Cardiac fibroblast (primary cell): ENCODE measurements at regions not wholly inside any gene's neighbourhood (a gene's known extent, or its start where the extent isn't known, plus 50 kb on each side); places are given as distances from the start of the nearest gene placed in this dataset.

Source experiments
- DNase-seq, 2 donors: peaks; one replicate each; pipeline versions ENCODE4 v3.0.0 to v3.0.0-alpha.2; 2010; ENCODE audit warnings: low read depth in 2 of 2
- H3K4me3 ChIP-seq, 2 donors: replicated peaks in 1 of 2; 1 replicate in 1 of 2; 2 replicates in 1 of 2; pipeline ENCODE4 v1.5.1; 2011; ENCODE audit warnings: low read depth in 2 of 2, low read length in 2 of 2, mild to moderate bottlenecking in 2 of 2, moderate library complexity in 1 of 2
- TF ChIP-seq, protein P1 (sequence below): IDR thresholded peaks from one replicate; pipeline ENCODE4 v1.5.1; 2011; ENCODE audit warnings: low read depth, mild to moderate bottlenecking, low read length, inconsistent platforms

DNA sequence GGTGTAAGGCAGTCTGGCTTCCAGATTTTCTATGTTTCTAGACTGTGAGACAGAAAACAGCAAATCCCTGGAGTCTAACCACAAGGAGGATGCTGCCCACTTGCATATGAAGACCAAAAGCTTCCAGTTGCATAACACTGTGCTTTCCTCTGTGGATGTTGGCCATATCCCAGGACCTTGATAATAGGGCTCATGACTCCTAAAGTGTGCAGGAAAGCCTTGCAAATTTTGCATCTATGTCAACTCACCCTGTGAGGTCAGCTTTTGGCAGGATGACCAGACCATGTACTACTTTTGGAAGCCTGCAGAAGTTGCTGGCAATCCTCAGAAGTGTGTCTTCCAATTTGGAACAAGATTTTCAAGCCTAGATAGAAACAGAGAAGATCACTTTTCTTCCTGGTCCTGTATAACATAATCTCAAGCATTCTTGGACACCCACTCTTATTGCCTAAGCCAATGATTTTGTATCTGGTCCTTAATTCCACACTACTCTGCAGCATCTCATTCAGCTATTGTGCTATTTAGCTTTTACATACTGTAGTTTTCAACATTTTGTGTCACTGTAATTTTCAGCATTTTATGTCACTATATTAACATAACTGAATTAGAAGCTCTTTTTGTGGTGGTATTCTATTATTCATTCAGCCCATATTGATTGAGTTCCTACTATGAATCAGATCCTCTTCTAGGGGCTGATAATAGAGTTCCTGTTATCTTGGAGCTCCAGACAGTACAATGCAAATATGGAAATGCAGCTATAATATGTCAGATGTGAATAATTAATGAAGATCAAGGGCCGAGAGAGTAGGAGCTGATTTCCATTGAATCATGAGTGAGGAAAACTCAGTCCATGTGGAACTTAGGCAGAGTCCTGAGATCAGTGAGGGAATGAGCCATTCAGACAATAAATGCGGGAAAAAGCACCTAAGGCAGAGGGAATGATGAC lies 85.3 kb upstream of the RAB27B start:
- H3K4me3 ChIP-seq: no peak overlapping the region
- TF ChIP-seq, protein P1, sequence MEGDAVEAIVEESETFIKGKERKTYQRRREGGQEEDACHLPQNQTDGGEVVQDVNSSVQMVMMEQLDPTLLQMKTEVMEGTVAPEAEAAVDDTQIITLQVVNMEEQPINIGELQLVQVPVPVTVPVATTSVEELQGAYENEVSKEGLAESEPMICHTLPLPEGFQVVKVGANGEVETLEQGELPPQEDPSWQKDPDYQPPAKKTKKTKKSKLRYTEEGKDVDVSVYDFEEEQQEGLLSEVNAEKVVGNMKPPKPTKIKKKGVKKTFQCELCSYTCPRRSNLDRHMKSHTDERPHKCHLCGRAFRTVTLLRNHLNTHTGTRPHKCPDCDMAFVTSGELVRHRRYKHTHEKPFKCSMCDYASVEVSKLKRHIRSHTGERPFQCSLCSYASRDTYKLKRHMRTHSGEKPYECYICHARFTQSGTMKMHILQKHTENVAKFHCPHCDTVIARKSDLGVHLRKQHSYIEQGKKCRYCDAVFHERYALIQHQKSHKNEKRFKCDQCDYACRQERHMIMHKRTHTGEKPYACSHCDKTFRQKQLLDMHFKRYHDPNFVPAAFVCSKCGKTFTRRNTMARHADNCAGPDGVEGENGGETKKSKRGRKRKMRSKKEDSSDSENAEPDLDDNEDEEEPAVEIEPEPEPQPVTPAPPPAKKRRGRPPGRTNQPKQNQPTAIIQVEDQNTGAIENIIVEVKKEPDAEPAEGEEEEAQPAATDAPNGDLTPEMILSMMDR: peak; percentile 9
- DNase-seq: peak; percentile 99 to 100

DNA sequence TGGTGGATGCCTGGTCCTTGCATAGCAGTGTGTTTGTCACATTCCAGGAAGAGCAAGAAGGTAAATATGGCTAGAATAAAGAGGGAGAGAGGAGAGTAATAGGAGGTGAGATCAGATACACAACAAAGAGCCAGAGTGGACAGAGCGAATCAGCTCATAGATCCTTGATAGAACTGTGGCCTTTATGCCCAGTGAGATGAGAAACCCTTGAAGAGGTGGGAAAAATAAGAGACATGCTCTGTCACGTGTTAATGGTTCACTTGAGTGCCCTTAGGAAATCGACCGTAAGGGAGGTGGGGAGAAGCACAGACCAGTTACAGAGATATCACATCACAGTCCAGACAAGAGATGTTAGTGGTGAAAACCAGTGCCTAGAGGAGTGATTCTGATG lies 84.7 kb upstream of the RAB27B start:
- no peak for DNase-seq
- TF ChIP-seq, protein P1: no peak
- H3K4me3 ChIP-seq: no peak overlapping the region

DNA sequence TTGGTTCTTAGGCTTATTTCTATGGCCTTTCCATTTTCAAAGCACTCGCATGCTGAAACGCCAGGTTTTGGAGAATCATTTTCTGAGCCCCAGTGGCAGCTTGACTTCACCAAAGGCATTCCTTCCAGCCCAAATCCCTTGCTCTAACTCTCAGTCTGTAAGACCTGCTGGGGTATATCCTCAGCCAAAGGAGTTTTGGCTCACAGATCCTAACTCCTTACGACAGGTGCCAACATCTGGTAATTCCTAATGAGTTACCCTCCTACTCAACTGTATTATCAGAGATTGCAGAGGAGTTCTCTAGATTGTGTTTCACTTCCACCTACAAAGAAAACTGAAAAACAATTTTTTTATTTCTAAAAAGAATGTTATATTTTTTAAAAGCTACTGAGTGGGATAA lies 79.0 kb upstream of the RAB27B start:
- H3K4me3 ChIP-seq: no peak overlapping the region
- DNase-seq: no peak
- TF ChIP-seq, protein P1: no peak

DNA sequence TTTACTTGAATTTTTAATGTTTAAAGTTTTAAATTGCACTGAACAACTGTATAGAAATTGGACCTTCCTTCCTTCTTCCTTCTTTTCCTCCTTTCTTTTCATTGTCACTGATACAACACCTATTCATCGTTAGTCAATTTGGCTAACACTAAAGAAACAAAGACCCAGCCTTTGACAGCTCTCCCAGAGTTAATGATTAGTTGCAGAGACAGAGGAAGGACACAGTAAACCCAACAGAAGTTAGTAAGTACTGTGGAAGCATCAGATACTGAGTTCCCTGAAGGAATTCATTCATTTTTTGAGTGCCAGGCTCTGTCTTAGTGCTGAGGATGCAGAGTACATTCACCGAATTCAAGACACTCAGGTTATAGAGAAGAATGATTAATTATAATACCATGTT lies 77.9 kb upstream of the RAB27B start:
- no peak for DNase-seq
- no peak overlapping the region for H3K4me3 ChIP-seq
- TF ChIP-seq, protein P1: no peak

DNA sequence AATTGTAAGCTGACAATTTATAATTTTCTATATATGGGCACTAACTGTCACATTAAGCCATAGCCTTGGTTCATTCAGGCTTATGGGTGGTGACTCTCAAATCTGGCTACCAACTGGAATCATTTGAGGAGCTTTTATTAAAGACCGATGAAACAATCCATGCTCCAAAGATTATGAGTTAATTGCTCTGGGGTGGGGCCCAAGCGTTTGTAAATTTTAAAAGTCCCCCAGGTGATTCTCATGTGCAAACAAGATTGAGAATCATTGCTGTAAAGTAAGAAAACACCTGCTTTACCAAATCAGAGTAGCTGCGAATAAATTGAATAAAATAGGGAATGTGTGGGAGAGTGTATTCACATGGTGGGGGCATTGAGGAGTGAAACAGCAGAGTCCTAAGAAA lies 76.1 kb upstream of the RAB27B start:
- H3K4me3 ChIP-seq: no peak overlapping the region
- DNase-seq: no peak
- TF ChIP-seq, protein P1: no peak

DNA sequence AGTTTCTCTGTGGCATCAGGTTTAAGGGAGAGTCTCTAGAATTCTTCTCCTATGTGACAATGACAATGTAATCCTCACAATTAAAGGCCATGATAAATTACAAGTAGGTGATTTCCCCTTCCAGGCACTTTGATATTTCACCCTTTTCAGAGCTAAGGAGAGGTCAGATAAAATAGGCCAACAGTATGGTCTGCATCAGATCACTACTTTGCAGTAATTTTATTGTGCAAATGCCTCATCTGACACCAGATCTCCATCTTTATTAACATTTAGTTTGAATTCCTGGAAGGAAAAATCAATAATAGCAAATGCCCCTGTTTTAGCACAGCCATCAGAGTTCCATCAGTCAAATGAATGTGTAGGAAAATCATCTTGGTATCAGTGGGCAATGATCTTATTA lies 72.8 kb upstream of the RAB27B start:
- TF ChIP-seq, protein P1: no peak
- H3K4me3 ChIP-seq: no peak overlapping the region
- DNase-seq: no peak

DNA sequence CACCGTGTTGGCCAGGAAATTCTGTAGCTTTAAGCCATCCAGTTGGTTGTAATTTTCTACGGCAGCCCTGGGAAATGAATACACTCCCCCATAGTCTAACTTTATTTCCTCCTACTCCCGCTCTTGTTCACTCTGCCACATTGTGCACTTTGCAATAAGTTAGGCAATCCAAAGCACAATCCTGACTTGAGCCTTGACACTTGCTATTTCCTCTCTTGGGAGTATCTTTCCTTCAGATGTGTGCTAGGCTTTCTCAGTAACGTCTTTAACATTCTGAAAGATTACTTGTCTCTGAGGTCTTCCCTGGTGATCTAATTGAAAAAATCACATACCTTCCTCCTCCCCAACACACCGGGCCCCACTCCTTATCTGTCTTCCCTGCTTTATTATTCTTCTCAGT lies 65.9 kb upstream of the RAB27B start:
- peak; percentile 34 to 52 for DNase-seq

More for the DNA sequence above, 65.9 kb upstream of the RAB27B start:
- H3K4me3 ChIP-seq: no peak overlapping the region
- TF ChIP-seq, protein P1: no peak
